MM.1S (cell line): ENCODE measurements at regions not wholly inside any gene's neighbourhood (a gene's known extent, or its start where the extent isn't known, plus 50 kb on each side); places are given as distances from the start of the nearest gene placed in this dataset.

Source experiments
- DNase-seq: peaks from one replicate; pipeline ENCODE4 v3.0.0-alpha.2; 2015
- H2AFZ ChIP-seq: fragments of 300-600 bp; sonication (generic); 2 replicates; pipeline ENCODE4 v1.6.0; 2016; ENCODE audit warnings: antibody characterized with exemption, low read length
- H3F3A ChIP-seq: fragments of 300-600 bp; sonication (generic); 2 replicates; pipeline ENCODE4 v1.6.1; 2016; ENCODE audit warnings: mild to moderate bottlenecking, antibody characterized with exemption, low read length, moderate library complexity, mixed read lengths; ENCODE audit not compliant: insufficient read depth
- H3K27ac ChIP-seq: fragments of 300-600 bp; sonication (generic); 2 replicates; pipeline ENCODE4 v1.5.1; 2016; ENCODE audit warnings: mild to moderate bottlenecking, low read length
- H3K27me3 ChIP-seq: fragments of 300-600 bp; sonication (generic); replicated peaks from 2 replicates; pipeline ENCODE4 v1.6.0; 2016; ENCODE audit warnings: low read length; ENCODE audit not compliant: insufficient read depth
- H3K36me3 ChIP-seq: fragments of 300-600 bp; sonication (generic); replicated peaks from 2 replicates; pipeline ENCODE4 v1.6.1; 2016; ENCODE audit warnings: mild to moderate bottlenecking, low read length, mixed read lengths; ENCODE audit not compliant: insufficient read depth
- H3K4me1 ChIP-seq: fragments of 300-600 bp; sonication (generic); 2 replicates; pipeline ENCODE4 v1.6.1; 2016; ENCODE audit warnings: low read length, mixed read lengths
- H3K4me2 ChIP-seq: fragments of 300-600 bp; sonication (generic); 2 replicates; pipeline ENCODE4 v1.6.0; 2016; ENCODE audit warnings: low read depth, low read length
- H3K4me3 ChIP-seq: fragments of 300-600 bp; sonication (generic); 2 replicates; pipeline ENCODE4 v1.5.1; 2016; ENCODE audit warnings: low read length, mixed read lengths
- H3K79me2 ChIP-seq: fragments of 300-600 bp; sonication (generic); 2 replicates; pipeline ENCODE4 v1.6.1; 2016; ENCODE audit warnings: mixed run types, low read length, mixed read lengths
- H3K9ac ChIP-seq: fragments of 300-600 bp; sonication (generic); 2 replicates; pipeline ENCODE4 v1.6.1; 2016; ENCODE audit warnings: low read length, mixed read lengths
- H3K9me2 ChIP-seq: fragments of 300-600 bp; sonication (generic); replicated peaks from 2 replicates; pipeline ENCODE4 v1.6.1; 2016; ENCODE audit warnings: mild to moderate bottlenecking, low read length, mixed read lengths; ENCODE audit not compliant: insufficient read depth
- H3K9me3 ChIP-seq: fragments of 300-600 bp; sonication (generic); replicated peaks from 2 replicates; pipeline ENCODE4 v1.6.1; 2016; ENCODE audit warnings: mild to moderate bottlenecking, low read length, mixed read lengths; ENCODE audit not compliant: insufficient read depth
- H4K20me1 ChIP-seq: fragments of 300-600 bp; sonication (generic); 2 replicates; pipeline ENCODE4 v1.6.1; 2016; ENCODE audit warnings: mild to moderate bottlenecking, low read length, moderate library complexity, mixed read lengths; ENCODE audit not compliant: insufficient read depth
- EZH2 ChIP-seq: fragments of 300-600 bp; sonication (generic); optimal IDR thresholded peaks from 2 replicates; pipeline ENCODE3; 2017; ENCODE audit warnings: low read depth, mild to moderate bottlenecking, antibody characterized with exemption, low read length, mixed read lengths
- EZH2phosphoT487 ChIP-seq: fragments of 300-600 bp; sonication (generic); IDR thresholded peaks from 2 replicates; pipeline ENCODE4 v1.6.1; 2018; ENCODE audit warnings: antibody characterized with exemption, low read length
- TF ChIP-seq, protein P1 (sequence below): fragments of 300-600 bp; sonication (generic); IDR thresholded peaks from 2 replicates; pipeline ENCODE4 v1.5.1; 2016; ENCODE audit warnings: antibody characterized with exemption, low read length, mixed read lengths

DNA sequence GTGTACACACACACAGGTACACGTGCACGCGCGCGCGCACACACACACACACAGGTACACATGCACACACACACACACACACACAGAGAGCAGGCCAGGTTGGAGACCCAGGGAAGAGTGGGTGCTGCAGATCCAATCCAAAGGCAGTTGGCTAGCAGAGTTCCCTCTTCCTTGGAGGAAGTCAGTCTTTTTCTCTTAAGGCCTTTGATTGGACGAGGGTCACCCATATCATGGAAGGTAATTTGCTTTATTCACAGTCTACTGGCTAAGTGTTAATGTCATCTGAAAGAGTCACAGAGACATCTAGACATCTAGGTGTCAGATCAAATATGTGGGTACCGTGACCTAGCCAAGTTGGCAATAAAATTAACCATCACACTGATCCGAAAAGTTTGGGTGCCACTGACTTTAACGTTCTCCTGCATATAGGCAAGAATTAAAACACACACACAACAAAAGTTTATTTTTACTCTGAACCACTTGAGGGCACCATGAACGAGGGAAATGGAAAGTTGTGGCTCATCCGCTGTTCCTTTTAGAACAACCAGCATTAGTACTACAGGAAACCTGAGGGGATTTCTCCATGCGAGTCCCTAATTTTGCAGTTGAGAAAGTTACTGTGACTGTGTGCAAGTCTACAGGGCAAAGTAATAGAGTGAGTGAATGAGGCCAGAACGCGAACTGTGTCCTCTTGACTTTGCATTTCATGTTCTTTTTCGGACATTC is 66.0 kb upstream of the STOX2 start:
- Histone ChIP-seq H3K4me2 (no peak overlapping the region), H3K9ac (no peak overlapping the region), H3K9me2 (no peaks in the 10 kb centered on the region), H3K9me3 (no peaks in the 10 kb centered on the region), H3K27me3 (no peaks in the 10 kb centered on the region), H3K36me3 (no peaks in the 10 kb centered on the region), H3F3A (no peaks in the 10 kb centered on the region), H3K79me2 (no peaks in the 10 kb centered on the region), H4K20me1 (no peaks in the 10 kb centered on the region), H3K27ac (no peak overlapping the region), H3K4me3 (no peak overlapping the region), H3K4me1 (no peaks in the 10 kb centered on the region), H2AFZ (no peak overlapping the region)
- TF ChIP-seq EZH2phosphoT487: no peak
- TF ChIP-seq, protein P1, sequence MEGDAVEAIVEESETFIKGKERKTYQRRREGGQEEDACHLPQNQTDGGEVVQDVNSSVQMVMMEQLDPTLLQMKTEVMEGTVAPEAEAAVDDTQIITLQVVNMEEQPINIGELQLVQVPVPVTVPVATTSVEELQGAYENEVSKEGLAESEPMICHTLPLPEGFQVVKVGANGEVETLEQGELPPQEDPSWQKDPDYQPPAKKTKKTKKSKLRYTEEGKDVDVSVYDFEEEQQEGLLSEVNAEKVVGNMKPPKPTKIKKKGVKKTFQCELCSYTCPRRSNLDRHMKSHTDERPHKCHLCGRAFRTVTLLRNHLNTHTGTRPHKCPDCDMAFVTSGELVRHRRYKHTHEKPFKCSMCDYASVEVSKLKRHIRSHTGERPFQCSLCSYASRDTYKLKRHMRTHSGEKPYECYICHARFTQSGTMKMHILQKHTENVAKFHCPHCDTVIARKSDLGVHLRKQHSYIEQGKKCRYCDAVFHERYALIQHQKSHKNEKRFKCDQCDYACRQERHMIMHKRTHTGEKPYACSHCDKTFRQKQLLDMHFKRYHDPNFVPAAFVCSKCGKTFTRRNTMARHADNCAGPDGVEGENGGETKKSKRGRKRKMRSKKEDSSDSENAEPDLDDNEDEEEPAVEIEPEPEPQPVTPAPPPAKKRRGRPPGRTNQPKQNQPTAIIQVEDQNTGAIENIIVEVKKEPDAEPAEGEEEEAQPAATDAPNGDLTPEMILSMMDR: no peak
- no peak for TF ChIP-seq EZH2
- peak; percentile 15 for DNase-seq

DNA sequence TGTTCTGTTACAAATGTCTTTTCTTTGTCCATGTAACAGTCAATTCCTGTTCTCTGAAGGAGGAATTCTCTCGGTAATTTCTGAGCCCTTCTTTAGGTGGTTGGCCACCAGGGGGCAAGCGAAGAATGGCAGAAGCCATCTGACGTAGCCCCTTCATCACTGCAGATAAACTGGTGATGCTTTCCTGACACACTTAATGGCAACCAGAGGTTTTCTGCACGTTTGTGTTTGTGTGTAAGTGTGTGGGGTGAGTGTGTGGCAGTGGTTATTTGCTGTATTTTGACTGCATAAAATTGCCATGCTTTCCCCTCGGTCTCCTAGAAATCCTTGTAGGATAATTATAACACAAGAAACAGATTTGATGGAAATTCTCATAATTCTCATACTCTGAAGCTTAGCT is 64.8 kb upstream of the STOX2 start:
- Histone ChIP-seq H3K9me2 (no peaks in the 10 kb centered on the region), H3K4me2 (no peak overlapping the region), H3K9me3 (no peaks in the 10 kb centered on the region), H3K36me3 (no peaks in the 10 kb centered on the region), H3K9ac (no peak overlapping the region), H3F3A (no peaks in the 10 kb centered on the region), H3K27ac (no peak overlapping the region), H3K79me2 (no peaks in the 10 kb centered on the region), H3K4me1 (no peaks in the 10 kb centered on the region), H2AFZ (no peak overlapping the region), H4K20me1 (no peaks in the 10 kb centered on the region), H3K27me3 (no peaks in the 10 kb centered on the region), H3K4me3 (no peak overlapping the region)
- peak; percentile 73 for DNase-seq
- TF ChIP-seq, protein P1: peak; percentile 86
- TF ChIP-seq EZH2phosphoT487 (no peak), EZH2 (no peak)

DNA sequence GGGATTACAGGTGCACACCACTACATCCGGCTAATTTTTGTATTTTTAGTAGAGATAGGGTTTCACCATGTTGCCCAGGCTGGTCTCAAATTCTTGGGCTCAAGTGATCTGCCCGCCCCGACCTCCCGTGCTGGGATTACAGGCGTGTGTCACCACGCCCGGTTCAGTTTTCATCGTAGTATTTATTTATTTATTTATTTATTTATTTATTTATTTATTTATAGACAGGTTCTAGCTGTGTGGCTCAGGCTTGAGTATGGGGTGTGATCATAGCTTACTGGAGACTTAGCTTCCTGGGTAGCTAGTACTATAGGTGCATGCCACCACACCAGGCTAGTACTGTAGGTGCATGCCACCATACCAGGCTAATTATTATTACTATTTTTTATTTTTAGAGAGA is 64.1 kb upstream of the STOX2 start:
- Histone ChIP-seq H3K9me2 (no peaks in the 10 kb centered on the region), H3K27ac (no peak overlapping the region), H2AFZ (no peak overlapping the region), H3K4me2 (no peak overlapping the region), H3K9ac (no peak overlapping the region), H3F3A (no peaks in the 10 kb centered on the region), H3K4me1 (no peaks in the 10 kb centered on the region), H4K20me1 (no peaks in the 10 kb centered on the region), H3K36me3 (no peaks in the 10 kb centered on the region), H3K27me3 (no peaks in the 10 kb centered on the region), H3K9me3 (no peaks in the 10 kb centered on the region), H3K79me2 (no peaks in the 10 kb centered on the region), H3K4me3 (no peak overlapping the region)
- no peak for TF ChIP-seq EZH2
- TF ChIP-seq EZH2phosphoT487: no peak
- TF ChIP-seq, protein P1: no peak
- DNase-seq: no peak
